Femur (tissue), 1 donor: ENCODE measurements at regions not wholly inside any gene's neighbourhood (a gene's known extent, or its start where the extent isn't known, plus 50 kb on each side); places are given as distances from the start of the nearest gene placed in this dataset.

ENCODE experiments used
- DNase-seq: peaks from one replicate; pipeline ENCODE4 v3.0.0-alpha.2; 2017

GRCh38 chr10:131784363-131785120 is 116.3 kb upstream of the PPP2R2D start:
- DNase-seq = no peak

GRCh38 chr10:131785121-131785460 is 115.7 kb upstream of the PPP2R2D start:
- DNase-seq = no peak

- no peak for DNase-seq
Observed at GRCh38 chr10:131786756-131787605, 113.8 kb upstream of the PPP2R2D start.

- no peak for DNase-seq
Observed at GRCh38 chr10:131787961-131788360, 112.8 kb upstream of the PPP2R2D start.

GRCh38 chr10:131788386-131788785 is 112.4 kb upstream of the PPP2R2D start:
- no peak for DNase-seq

GRCh38 chr10:131789516-131789915 is 111.3 kb upstream of the PPP2R2D start:
- no peak for DNase-seq

- DNase-seq = no peak
Observed at GRCh38 chr10:131790021-131790420, 110.8 kb upstream of the PPP2R2D start.

GRCh38 chr10:131792011-131792651 is 108.7 kb upstream of the PPP2R2D start:
- DNase-seq = no peak

- no peak for DNase-seq
Observed at GRCh38 chr10:131792809-131793208, 108.0 kb upstream of the PPP2R2D start.

GRCh38 chr10:131795761-131796160 is 105.0 kb upstream of the PPP2R2D start:
- DNase-seq = no peak

GRCh38 chr10:131797626-131798025 is 103.2 kb upstream of the PPP2R2D start:
- DNase-seq = no peak

- no peak for DNase-seq
Observed at GRCh38 chr10:131799429-131799828, 101.4 kb upstream of the PPP2R2D start.

- no peak for DNase-seq
Observed at GRCh38 chr10:131802156-131802915, 98.5 kb upstream of the PPP2R2D start.

- no peak for DNase-seq
Observed at GRCh38 chr10:131802996-131803395, 97.8 kb upstream of the PPP2R2D start.

GRCh38 chr10:131803860-131804425 is 96.9 kb upstream of the PPP2R2D start:
- no peak for DNase-seq

- DNase-seq = no peak
Observed at GRCh38 chr10:131804551-131805295, 96.1 kb upstream of the PPP2R2D start.

GRCh38 chr10:131805696-131806095 is 95.1 kb upstream of the PPP2R2D start:
- no peak for DNase-seq

GRCh38 chr10:131806146-131806545 is 94.7 kb upstream of the PPP2R2D start:
- no peak for DNase-seq

GRCh38 chr10:131806646-131807317 is 94.0 kb upstream of the PPP2R2D start:
- DNase-seq = no peak

- DNase-seq = no peak
Observed at GRCh38 chr10:131808370-131808930, 92.4 kb upstream of the PPP2R2D start.
